Breast epithelium (tissue), 4 donors: ENCODE measurements at regions not wholly inside any gene's neighbourhood (a gene's known extent, or its start where the extent isn't known, plus 50 kb on each side); places are given as distances from the start of the nearest gene placed in this dataset.

Experiments used
- DNase-seq, 2 donors: peaks; one replicate each; pipeline ENCODE4 v3.0.0-alpha.2; 2019; ENCODE audit warnings: low spot score in 2 of 2
- H3K27ac ChIP-seq, 2 donors: fragments of 200-600 bp; sonication (generic) in 1 of 2; one replicate each; pipeline ENCODE4 v1.5.1; 2016 to 2019; ENCODE audit warnings: mild to moderate bottlenecking in 1 of 2
- H3K27me3 ChIP-seq, 2 donors: fragments of 200-600 bp; sonication (generic) in 1 of 2; one replicate each; pipeline versions ENCODE4 v1.5.1 to v1.6.0; 2017 to 2019; ENCODE audit warnings: control low read depth in 1 of 2, mild to moderate bottlenecking in 1 of 2
- H3K36me3 ChIP-seq: fragments of 200-600 bp; one replicate; pipeline ENCODE4 v1.5.1; 2019
- H3K4me1 ChIP-seq, 2 donors: fragments of 200-600 bp; sonication (generic); one replicate each; pipeline ENCODE4 v1.5.1; 2016 to 2019; ENCODE audit warnings: control low read depth in 1 of 2
- H3K4me3 ChIP-seq, 3 donors: fragments of 200-600 bp; sonication (generic); 1 replicate in 2 of 3; 2 replicates in 1 of 3; pipeline ENCODE4 v1.5.1; 2016 to 2019; ENCODE audit warnings: mild to moderate bottlenecking in 3 of 3, moderate library complexity in 2 of 3
- H3K9me3 ChIP-seq, 2 donors: fragments of 200-600 bp; sonication (generic) in 1 of 2; one replicate each; pipeline ENCODE4 v1.5.1; 2016 to 2019; ENCODE audit warnings: control low read depth in 1 of 2
- POLR2A ChIP-seq: fragments of 450-650 bp; IDR thresholded peaks from one replicate; pipeline ENCODE4 v1.6.1; 2016; ENCODE audit warnings: antibody characterized with exemption, mild to moderate bottlenecking, moderate library complexity
- POLR2AphosphoS5 ChIP-seq, 3 donors: sonication (generic); formaldehyde crosslinking; IDR thresholded peaks; one replicate each; pipeline ENCODE4 v1.6.1; 2017; ENCODE audit warnings: antibody characterized with exemption in 3 of 3
- intact Hi-C: fragments of 100-400 bp; cut with DNase I; formaldehyde crosslinking; loops from one replicate; pipeline ENCODE4 v1.15.1; 2023; ENCODE audit warnings: low total_unique reads
- TF ChIP-seq, protein P1 (sequence below), 3 donors: fragments of 450-650 bp; IDR thresholded peaks; one replicate each; pipeline ENCODE4 v1.5.1; 2016 to 2017; ENCODE audit warnings: antibody characterized with exemption in 3 of 3, mild to moderate bottlenecking in 3 of 3, moderate library complexity in 3 of 3

DNA sequence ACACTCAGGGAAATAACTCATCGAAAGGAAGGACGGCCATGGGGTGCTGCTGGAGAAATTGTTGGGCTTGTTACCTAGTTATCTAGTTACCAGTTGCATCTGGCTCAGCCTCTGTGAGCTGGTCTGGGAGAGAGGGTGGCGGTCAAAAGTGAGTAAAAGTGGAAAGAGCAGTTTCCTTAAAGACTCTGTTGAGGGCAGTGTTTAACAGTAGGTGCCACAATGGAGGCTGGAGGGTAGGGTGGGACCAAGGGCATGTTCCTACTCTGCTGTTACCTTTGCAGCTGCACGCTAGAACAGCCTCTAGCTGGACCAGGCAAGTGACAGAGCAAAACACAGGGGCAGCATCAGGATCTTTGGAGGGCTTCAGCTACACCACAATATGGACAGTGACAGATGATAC lies 228.8 kb upstream of the STARD13 start:
- H3K27ac ChIP-seq = no peak overlapping the region
- intact Hi-C loops = no loop called here
- DNase-seq = no peak
- H3K4me1 ChIP-seq = no peaks in the 10 kb centered on the region
- H3K36me3 ChIP-seq = no peaks in the 10 kb centered on the region
- H3K9me3 ChIP-seq = no peaks in the 10 kb centered on the region
- TF ChIP-seq POLR2AphosphoS5 (IDR thresholded peaks at IDR 0.05) = no peak
- TF ChIP-seq, protein P1, sequence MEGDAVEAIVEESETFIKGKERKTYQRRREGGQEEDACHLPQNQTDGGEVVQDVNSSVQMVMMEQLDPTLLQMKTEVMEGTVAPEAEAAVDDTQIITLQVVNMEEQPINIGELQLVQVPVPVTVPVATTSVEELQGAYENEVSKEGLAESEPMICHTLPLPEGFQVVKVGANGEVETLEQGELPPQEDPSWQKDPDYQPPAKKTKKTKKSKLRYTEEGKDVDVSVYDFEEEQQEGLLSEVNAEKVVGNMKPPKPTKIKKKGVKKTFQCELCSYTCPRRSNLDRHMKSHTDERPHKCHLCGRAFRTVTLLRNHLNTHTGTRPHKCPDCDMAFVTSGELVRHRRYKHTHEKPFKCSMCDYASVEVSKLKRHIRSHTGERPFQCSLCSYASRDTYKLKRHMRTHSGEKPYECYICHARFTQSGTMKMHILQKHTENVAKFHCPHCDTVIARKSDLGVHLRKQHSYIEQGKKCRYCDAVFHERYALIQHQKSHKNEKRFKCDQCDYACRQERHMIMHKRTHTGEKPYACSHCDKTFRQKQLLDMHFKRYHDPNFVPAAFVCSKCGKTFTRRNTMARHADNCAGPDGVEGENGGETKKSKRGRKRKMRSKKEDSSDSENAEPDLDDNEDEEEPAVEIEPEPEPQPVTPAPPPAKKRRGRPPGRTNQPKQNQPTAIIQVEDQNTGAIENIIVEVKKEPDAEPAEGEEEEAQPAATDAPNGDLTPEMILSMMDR (IDR thresholded peaks at IDR 0.05) = no peak
- no peak for TF ChIP-seq POLR2A
- H3K4me3 ChIP-seq = no peak overlapping the region
- no peaks in the 10 kb centered on the region for H3K27me3 ChIP-seq

DNA sequence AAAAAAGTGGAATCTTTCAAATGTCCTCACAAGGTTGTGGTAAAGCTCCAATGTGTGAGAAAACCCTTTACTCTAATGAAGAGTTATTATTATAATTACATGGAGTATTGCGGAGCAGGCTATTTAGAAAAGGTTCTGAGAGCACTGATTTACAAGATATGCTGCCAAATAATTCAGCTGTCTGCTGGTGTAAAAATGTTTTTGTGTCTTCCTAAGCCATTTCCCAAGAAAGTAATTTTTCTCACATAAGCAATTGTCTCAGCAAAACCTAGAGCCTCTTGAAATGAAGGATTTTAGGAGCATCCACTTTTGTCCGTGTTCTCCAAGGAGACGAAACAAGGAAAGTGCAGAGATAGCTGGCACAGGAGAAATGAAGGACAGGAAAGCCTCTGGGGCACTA lies 229.6 kb upstream of the STARD13 start:
- no peaks in the 10 kb centered on the region for H3K4me1 ChIP-seq
- no peak overlapping the region for H3K4me3 ChIP-seq
- no peaks in the 10 kb centered on the region for H3K9me3 ChIP-seq
- H3K36me3 ChIP-seq = no peaks in the 10 kb centered on the region
- DNase-seq = no peak
- no peak overlapping the region for H3K27ac ChIP-seq
- H3K27me3 ChIP-seq = no peaks in the 10 kb centered on the region
- TF ChIP-seq, protein P1 (IDR thresholded peaks at IDR 0.05) = no peak
- TF ChIP-seq POLR2A (no peak), POLR2AphosphoS5 (IDR thresholded peaks at IDR 0.05) (no peak)
- intact Hi-C loops = no loop called here

DNA sequence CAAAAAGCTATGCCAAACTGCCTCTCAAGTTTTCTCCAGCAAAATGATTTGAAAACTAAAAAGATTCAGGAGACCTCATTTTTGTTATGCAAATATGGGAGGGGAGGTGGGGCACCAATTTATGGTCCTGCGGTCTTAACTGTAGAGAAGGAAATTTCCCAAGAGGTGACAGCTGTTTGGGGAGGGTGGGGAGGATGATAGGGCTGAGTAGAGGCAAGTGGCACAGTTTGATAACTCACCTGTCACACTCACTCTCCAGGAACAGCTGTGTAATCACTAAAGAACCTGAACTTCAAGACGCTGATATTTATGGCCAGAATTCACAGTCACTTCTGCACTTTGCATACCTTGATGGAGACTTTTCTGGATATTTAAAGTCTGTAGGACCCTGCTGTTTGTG lies 232.9 kb upstream of the STARD13 start:
- H3K4me1 ChIP-seq = no peaks in the 10 kb centered on the region
- no peak for DNase-seq
- H3K27ac ChIP-seq = no peak overlapping the region
- no peak overlapping the region for H3K4me3 ChIP-seq
- H3K36me3 ChIP-seq = no peaks in the 10 kb centered on the region
- H3K9me3 ChIP-seq = no peaks in the 10 kb centered on the region
- no peaks in the 10 kb centered on the region for H3K27me3 ChIP-seq
- intact Hi-C loops = no loop called here
- TF ChIP-seq, protein P1 (IDR thresholded peaks at IDR 0.05) = no peak
- no peak for TF ChIP-seq POLR2A
- TF ChIP-seq POLR2AphosphoS5 (IDR thresholded peaks at IDR 0.05) = no peak

DNA sequence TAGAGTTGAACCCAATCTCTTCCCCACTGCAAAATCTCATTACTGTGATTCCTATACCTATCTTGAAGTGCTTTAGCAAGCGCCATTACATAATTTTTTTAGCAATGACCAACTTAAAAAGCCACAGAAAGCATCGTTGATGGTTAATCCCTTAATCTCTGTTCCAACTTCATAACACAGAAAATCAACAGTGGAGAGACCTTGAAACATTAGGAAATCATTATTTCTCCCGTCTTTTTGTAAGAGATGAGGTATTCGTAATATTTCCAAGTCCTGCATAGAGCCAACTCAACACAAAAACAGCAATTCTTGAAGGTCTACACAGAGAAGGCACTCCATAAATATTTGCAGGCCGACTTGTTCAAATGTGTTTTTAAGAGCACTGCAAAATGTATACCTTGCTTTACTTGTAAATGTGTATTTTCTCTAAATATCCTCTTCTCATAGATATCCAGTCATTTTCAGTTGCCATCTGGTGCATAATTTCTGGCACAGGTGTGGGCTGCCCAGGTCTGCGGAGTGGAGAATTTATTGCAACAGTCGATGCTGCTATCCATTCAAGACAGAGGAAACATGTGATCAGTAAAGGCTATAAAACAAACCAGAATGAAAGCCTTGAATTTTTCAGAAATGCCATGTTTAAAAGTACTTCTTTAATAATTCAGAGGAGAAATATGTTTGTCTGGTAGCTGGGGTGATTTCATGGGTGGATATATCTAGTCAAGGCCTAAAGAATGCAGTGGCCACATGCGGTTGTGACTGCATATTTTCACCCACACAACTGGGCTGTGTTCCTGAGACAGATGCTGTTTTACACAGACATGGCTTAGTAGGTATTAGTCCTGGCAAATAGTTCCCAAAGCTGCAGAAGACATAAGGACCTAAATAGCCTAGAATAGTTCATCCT lies 234.3 kb upstream of the STARD13 start:
- H3K27me3 ChIP-seq = no peaks in the 10 kb centered on the region
- H3K27ac ChIP-seq = peak overlapping the region; percentile 3 to 19
- TF ChIP-seq POLR2AphosphoS5 (IDR thresholded peaks at IDR 0.05) (no peak), POLR2A (no peak)
- TF ChIP-seq, protein P1 (IDR thresholded peaks at IDR 0.05) = no peak
- peak in 1 of 2 donors; percentile 49 for DNase-seq
- H3K4me3 ChIP-seq = no peak overlapping the region
- no peaks in the 10 kb centered on the region for H3K36me3 ChIP-seq
- intact Hi-C loops = loop anchor here (2.0 kb wide), 1 partner anchor 75 kb away; no protein-coding TSS in a partner anchor
- H3K9me3 ChIP-seq = no peaks in the 10 kb centered on the region
- H3K4me1 ChIP-seq = peaks cover 0 to 4% of the 10 kb centered on the region in 2 donors

DNA sequence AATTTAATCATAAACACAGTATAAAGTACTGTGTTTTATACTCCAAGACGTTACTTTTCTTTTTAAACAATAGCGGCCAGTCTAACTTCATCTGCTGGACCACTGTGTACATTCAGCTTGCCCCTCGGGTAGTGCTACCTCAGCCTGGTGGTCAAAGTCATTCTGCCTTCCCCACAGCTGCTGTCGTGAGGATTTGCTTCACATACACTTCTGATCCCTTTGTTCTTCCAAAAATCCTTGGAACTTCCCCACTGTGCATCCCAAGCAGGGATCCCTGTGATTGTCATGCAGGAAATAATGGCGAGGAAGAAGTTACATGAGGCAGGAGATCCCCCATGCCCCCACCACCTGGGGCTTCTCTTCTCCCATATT lies 234.9 kb upstream of the STARD13 start:
- intact Hi-C loops = loop anchor here (2.0 kb wide), 1 partner anchor 76 kb away; no protein-coding TSS in a partner anchor
- peak overlapping the region; percentile 3 to 19 for H3K27ac ChIP-seq
- no peak for TF ChIP-seq POLR2AphosphoS5 (IDR thresholded peaks at IDR 0.05)
- no peak for TF ChIP-seq POLR2A
- TF ChIP-seq, protein P1 (IDR thresholded peaks at IDR 0.05) = no peak

More for the DNA sequence above, 234.9 kb upstream of the STARD13 start:
- H3K27me3 ChIP-seq = no peaks in the 10 kb centered on the region
- no peaks in the 10 kb centered on the region for H3K9me3 ChIP-seq
- peaks cover 0 to 4% of the 10 kb centered on the region in 2 donors for H3K4me1 ChIP-seq
- H3K36me3 ChIP-seq = no peaks in the 10 kb centered on the region
- no peak for DNase-seq
- H3K4me3 ChIP-seq = no peak overlapping the region
